ENCODE measurements at regions not wholly inside any gene's neighbourhood (a gene's known extent, or its start where the extent isn't known, plus 50 kb on each side); places are given as distances from the start of the nearest gene placed in this dataset.

- H3K9me3 ChIP-seq: no peaks in the 10 kb centered on the region
- no peak overlapping the region for H3K27ac ChIP-seq
- intact Hi-C loops (cut with DNase I; ENCODE audit: low total_unique reads): no loop called here
- TF ChIP-seq POLR2A (IDR thresholded peaks at IDR 0.05) (no peak), CTCF (IDR thresholded peaks at IDR 0.05 in 4 of 5, conservative IDR thresholded peaks at IDR 0.05 in 1 of 5) (no peak)
- H3K27me3 ChIP-seq: no peaks in the 10 kb centered on the region
- H3K4me1 ChIP-seq: no peaks in the 10 kb centered on the region
- no peaks in the 10 kb centered on the region for H3K36me3 ChIP-seq
- DNase-seq (no peak), ATAC-seq (no peak)
- no peak overlapping the region for H3K4me3 ChIP-seq
- in situ Hi-C loops (cut with MboI; ENCODE audit: low sequenced_read_pairs in 4 of 4): no loop called here
These were observed 504.6 kb upstream of the B3GAT1 start for GRCh38 chr11:134916421-134917213.

GRCh38 chr11:134915881-134916280 is 503.8 kb upstream of the B3GAT1 start:
- H3K4me3 ChIP-seq: no peak overlapping the region
- no peaks in the 10 kb centered on the region for H3K27me3 ChIP-seq
- in situ Hi-C loops (cut with MboI; ENCODE audit: low sequenced_read_pairs in 4 of 4) (no loop called here), intact Hi-C loops (cut with DNase I; ENCODE audit: low total_unique reads) (no loop called here)
- no peak for DNase-seq
- ATAC-seq: no peak
- H3K27ac ChIP-seq: no peak overlapping the region
- no peak for TF ChIP-seq CTCF (IDR thresholded peaks at IDR 0.05 in 4 of 5, conservative IDR thresholded peaks at IDR 0.05 in 1 of 5)
- no peak for TF ChIP-seq POLR2A (IDR thresholded peaks at IDR 0.05)
- no peaks in the 10 kb centered on the region for H3K9me3 ChIP-seq
- H3K36me3 ChIP-seq: no peaks in the 10 kb centered on the region
- no peaks in the 10 kb centered on the region for H3K4me1 ChIP-seq

DNA sequence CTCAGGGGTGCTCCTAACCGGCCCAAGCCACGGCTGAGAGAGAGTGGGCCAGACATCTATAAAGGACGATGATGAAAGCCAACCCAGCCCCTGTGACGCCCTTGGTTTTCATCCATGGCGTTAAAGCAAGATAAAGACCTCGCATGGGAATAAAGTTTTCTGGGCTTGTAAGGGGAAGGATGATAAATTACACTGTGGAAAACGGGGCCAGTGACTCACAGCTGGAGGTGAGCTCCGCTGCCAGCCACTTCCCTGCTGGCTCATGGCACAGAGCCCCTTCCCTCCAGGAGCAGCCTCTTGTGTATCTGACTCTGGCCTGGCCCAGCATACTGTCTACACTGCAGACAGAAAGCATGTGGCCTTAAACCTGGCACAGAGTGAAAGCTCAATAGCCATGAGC is 503.2 kb upstream of the B3GAT1 start:
- no peaks in the 10 kb centered on the region for H3K9me3 ChIP-seq
- in situ Hi-C loops (cut with MboI; ENCODE audit: low sequenced_read_pairs in 4 of 4): no loop called here
- intact Hi-C loops (cut with DNase I; ENCODE audit: low total_unique reads): no loop called here
- no peak overlapping the region for H3K4me3 ChIP-seq
- ATAC-seq (no peak), DNase-seq (no peak)
- no peaks in the 10 kb centered on the region for H3K36me3 ChIP-seq
- no peaks in the 10 kb centered on the region for H3K4me1 ChIP-seq
- H3K27me3 ChIP-seq: no peaks in the 10 kb centered on the region
- TF ChIP-seq CTCF (IDR thresholded peaks at IDR 0.05 in 4 of 5, conservative IDR thresholded peaks at IDR 0.05 in 1 of 5) (no peak), POLR2A (IDR thresholded peaks at IDR 0.05) (no peak)
- H3K27ac ChIP-seq: no peak overlapping the region

- H3K9me3 ChIP-seq: no peaks in the 10 kb centered on the region
- TF ChIP-seq CTCF (IDR thresholded peaks at IDR 0.05 in 4 of 5, conservative IDR thresholded peaks at IDR 0.05 in 1 of 5) (no peak), POLR2A (IDR thresholded peaks at IDR 0.05) (no peak)
- H3K27me3 ChIP-seq: no peaks in the 10 kb centered on the region
- in situ Hi-C loops (cut with MboI; ENCODE audit: low sequenced_read_pairs in 4 of 4) (no loop called here), intact Hi-C loops (cut with DNase I; ENCODE audit: low total_unique reads) (no loop called here)
- no peak for DNase-seq
- ATAC-seq: no peak
- H3K4me3 ChIP-seq: no peak overlapping the region
- no peak overlapping the region for H3K27ac ChIP-seq
- no peaks in the 10 kb centered on the region for H3K36me3 ChIP-seq
- no peaks in the 10 kb centered on the region for H3K4me1 ChIP-seq
These were observed 502.1 kb upstream of the B3GAT1 start for GRCh38 chr11:134913999-134914590.
